ENCODE measurements at regions not wholly inside any gene's neighbourhood (a gene's known extent, or its start where the extent isn't known, plus 50 kb on each side); places are given as distances from the start of the nearest gene placed in this dataset.

DNA sequence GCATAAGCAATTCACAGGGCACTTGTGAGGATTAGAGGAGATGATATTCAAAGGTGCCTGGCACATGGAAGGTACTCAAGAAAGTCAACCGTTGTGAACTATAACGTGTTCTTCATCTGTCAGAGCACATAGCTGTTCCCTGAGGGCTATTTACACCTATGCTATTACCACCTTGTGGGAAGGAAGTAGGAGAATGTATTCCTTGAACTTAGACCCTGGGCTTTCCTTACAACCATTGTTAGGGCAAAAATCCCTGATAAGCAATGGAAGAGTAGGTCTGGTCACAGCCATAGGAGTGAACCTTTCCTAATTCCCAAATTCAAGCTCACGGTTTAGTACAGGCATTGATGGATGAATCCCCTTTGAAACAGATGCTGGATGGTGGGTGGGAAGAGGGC lies 188.6 kb downstream of the HAPSTR1 start:
- TF ChIP-seq EZH2 (IDR thresholded peaks at IDR 0.05; ENCODE audit: insufficient read depth, poor library complexity, severe bottlenecking): no peak
- no peak for TF ChIP-seq EZH2phosphoT487 (IDR thresholded peaks at IDR 0.05; ENCODE audit: insufficient read depth, low read depth)
